ENCODE measurements at regions not wholly inside any gene's neighbourhood (a gene's known extent, or its start where the extent isn't known, plus 50 kb on each side); places are given as distances from the start of the nearest gene placed in this dataset.

GRCh38 chr7:46653848-46654247 lies 732.8 kb upstream of the IGFBP3 start:
- DNase-seq: no peak

GRCh38 chr7:46652317-46652716 lies 731.2 kb upstream of the IGFBP3 start:
- no peak for DNase-seq

GRCh38 chr7:46651561-46652088 lies 730.6 kb upstream of the IGFBP3 start:
- DNase-seq: no peak

- DNase-seq: no peak
Observed at GRCh38 chr7:46651070-46651469, 730.0 kb upstream of the IGFBP3 start.

GRCh38 chr7:46649876-46650275 lies 728.8 kb upstream of the IGFBP3 start:
- DNase-seq: no peak

GRCh38 chr7:46637793-46638735 lies 717.0 kb upstream of the IGFBP3 start:
- no peak for DNase-seq

GRCh38 chr7:46636022-46636421 lies 715.0 kb upstream of the IGFBP3 start:
- DNase-seq: no peak

GRCh38 chr7:46633630-46634240 lies 712.7 kb upstream of the IGFBP3 start:
- no peak for DNase-seq

- no peak for DNase-seq
Observed at GRCh38 chr7:46633200-46633599, 712.1 kb upstream of the IGFBP3 start.

GRCh38 chr7:46630031-46630430 lies 709.0 kb upstream of the IGFBP3 start:
- no peak for DNase-seq

- DNase-seq: no peak
Observed at GRCh38 chr7:46628389-46628788, 707.3 kb upstream of the IGFBP3 start.

- DNase-seq: no peak
Observed at GRCh38 chr7:46626691-46627310, 705.7 kb upstream of the IGFBP3 start.

- no peak for DNase-seq
Observed at GRCh38 chr7:46626261-46626660, 705.2 kb upstream of the IGFBP3 start.

- DNase-seq: no peak
Observed at GRCh38 chr7:46625032-46625431, 704.0 kb upstream of the IGFBP3 start.

- no peak for DNase-seq
Observed at GRCh38 chr7:46622251-46622650, 701.2 kb upstream of the IGFBP3 start.

GRCh38 chr7:46619723-46620310 lies 698.7 kb upstream of the IGFBP3 start:
- no peak for DNase-seq

- no peak for DNase-seq
Observed at GRCh38 chr7:46616636-46617035, 695.6 kb upstream of the IGFBP3 start.

- DNase-seq: no peak
Observed at GRCh38 chr7:46613551-46613950, 692.5 kb upstream of the IGFBP3 start.

- no peak for DNase-seq
Observed at GRCh38 chr7:46613116-46613515, 692.0 kb upstream of the IGFBP3 start.

- no peak for DNase-seq
Observed at GRCh38 chr7:46611508-46611907, 690.4 kb upstream of the IGFBP3 start.

- DNase-seq: no peak
Observed at GRCh38 chr7:46610746-46611145, 689.7 kb upstream of the IGFBP3 start.

- no peak for DNase-seq
Observed at GRCh38 chr7:46607176-46607575, 686.1 kb upstream of the IGFBP3 start.

- DNase-seq: no peak
Observed at GRCh38 chr7:46606761-46607160, 685.7 kb upstream of the IGFBP3 start.
